ENCODE measurements at regions not wholly inside any gene's neighbourhood (a gene's known extent, or its start where the extent isn't known, plus 50 kb on each side); places are given as distances from the start of the nearest gene placed in this dataset.

- TF ChIP-seq CTCF (IDR thresholded peaks at IDR 0.05) (no peak), POLR2A (IDR thresholded peaks at IDR 0.05) (no peak)
Observed at GRCh38 chr13:105660561-105660960, 874.9 kb downstream of the EFNB2 start.
